D721Med (cell line): ENCODE measurements at regions not wholly inside any gene's neighbourhood (a gene's known extent, or its start where the extent isn't known, plus 50 kb on each side); places are given as distances from the start of the nearest gene placed in this dataset.

Experiments used
- DNase-seq: peaks from one replicate; pipeline ENCODE4 v3.0.0; 2011; ENCODE audit warnings: low spot score; ENCODE audit not compliant: insufficient read length
- FAIRE-seq: peaks from 2 replicates; lab custom pipeline; 2011; peaks lifted over from hg19 to GRCh38; lab: Jason Lieb, UNC
- CTCF ChIP-seq: IDR thresholded peaks from 2 replicates; pipeline ENCODE4 v1.5.1; 2012; ENCODE audit warnings: mild to moderate bottlenecking, control low read depth; ENCODE audit not compliant: insufficient read depth; ENCODE audit errors: missing control alignments

- DNase-seq = no peak
- TF ChIP-seq CTCF = no peak
- FAIRE-seq = no peak
These were observed 95.6 kb downstream of the VCPKMT start for GRCh38 chr14:50020799-50021198.

DNA sequence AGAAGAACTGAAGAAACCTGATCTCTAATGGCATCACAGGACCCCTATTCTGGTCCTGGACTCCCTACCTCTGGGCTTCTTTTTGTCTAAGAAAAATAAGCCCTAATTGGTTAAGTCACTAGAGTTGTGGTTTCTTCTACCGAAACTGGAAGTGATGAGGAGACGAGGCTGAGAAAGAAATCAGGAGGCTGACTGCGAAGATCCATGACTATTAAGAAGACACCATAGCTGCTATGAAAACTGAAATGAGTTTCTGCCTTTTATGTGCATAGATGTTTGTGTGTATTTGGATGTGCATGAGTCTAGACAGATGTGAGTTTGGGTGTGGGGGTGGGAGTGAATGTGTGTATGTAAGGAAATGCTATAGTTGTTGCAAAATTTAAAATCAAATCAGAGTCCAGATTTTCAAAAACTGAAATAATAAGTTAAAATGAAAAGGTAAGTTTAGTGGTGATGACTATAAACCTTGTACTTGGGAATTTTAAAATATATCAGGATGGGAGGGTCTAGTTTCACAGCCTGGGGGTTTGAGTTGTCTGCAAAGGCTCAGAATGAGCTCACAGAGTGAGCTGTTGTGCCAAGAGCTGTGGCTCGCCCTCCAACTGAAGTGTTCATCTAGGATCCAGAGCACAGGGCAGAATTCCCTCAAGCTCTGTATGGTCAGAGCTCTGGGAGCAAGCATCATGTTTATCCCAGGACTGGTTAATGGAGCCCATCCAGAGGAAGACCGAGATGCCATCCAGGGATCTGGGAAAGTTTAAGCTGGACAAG lies 94.9 kb downstream of the VCPKMT start:
- FAIRE-seq (no peak), DNase-seq (no peak)

DNA sequence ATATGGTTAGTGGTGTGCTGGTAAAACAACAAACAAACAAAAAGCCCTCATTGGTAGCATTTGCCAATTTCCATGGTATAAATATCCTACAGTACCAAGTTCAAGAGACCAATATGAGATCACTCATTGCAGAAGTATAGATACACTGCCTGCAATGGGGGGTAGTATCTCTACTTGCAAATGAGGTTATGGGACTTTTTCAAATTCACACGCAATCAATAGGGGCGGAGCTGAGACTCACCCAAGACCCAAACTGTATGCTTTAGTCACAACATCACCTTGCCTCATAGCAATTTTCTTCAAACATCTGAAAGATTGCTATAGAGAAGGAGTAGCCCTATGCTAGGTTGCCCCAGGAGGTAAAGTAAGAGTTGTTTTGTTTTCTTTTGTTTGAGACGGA lies 93.7 kb downstream of the VCPKMT start:
- FAIRE-seq = no peak
- DNase-seq = no peak
- no peak for TF ChIP-seq CTCF

More for the DNA sequence above, 94.9 kb downstream of the VCPKMT start:
- no peak for TF ChIP-seq CTCF

GRCh38 chr14:50023671-50024490 lies 92.5 kb downstream of the VCPKMT start:
- DNase-seq = no peak

DNA sequence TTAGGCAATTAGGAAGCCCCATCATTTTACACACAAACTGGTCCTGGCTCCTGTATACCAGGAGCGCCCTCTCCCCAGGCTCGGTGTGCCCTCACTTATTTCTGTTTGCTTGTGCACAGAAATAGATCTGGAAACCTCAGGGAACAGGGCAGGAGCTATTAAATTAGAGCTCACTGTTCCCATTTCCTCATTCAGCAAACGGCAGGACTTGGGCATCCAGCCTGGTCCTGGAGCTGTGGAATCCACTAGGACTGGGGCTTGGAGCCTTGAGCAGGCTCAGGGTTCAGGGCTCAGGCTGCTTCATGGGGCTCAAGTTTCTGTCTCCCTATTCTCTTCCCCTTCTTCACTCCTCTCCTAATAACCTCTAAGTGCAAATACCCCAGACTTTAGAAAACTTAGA lies 91.3 kb downstream of the VCPKMT start:
- FAIRE-seq = no peak
- TF ChIP-seq CTCF = no peak

More at GRCh38 chr14:50023671-50024490, 92.5 kb downstream of the VCPKMT start:
- TF ChIP-seq CTCF = no peak
- no peak for FAIRE-seq

GRCh38 chr14:50025776-50026175 lies 90.6 kb downstream of the VCPKMT start:
- DNase-seq (no peak), FAIRE-seq (no peak)
- TF ChIP-seq CTCF = no peak

More for the DNA sequence above, 91.3 kb downstream of the VCPKMT start:
- DNase-seq = no peak
